Osteocyte (in vitro differentiated cells): ENCODE measurements at regions not wholly inside any gene's neighbourhood (a gene's known extent, or its start where the extent isn't known, plus 50 kb on each side); places are given as distances from the start of the nearest gene placed in this dataset.

ENCODE experiments used
- DNase-seq: peaks from one replicate; pipeline ENCODE4 v3.0.0; 2021; ENCODE audit warnings: mixed read lengths; ENCODE audit not compliant: unreplicated experiment; ENCODE audit errors: extremely low spot score
- H3K27ac Mint-ChIP-seq: one replicate; pipeline ENCODE4 v1.8.0; 2021; ENCODE audit warnings: mild to moderate bottlenecking, mixed read lengths; ENCODE audit not compliant: unreplicated experiment
- H3K27me3 Mint-ChIP-seq: one replicate; pipeline ENCODE4 v1.8.0; 2021; ENCODE audit warnings: mixed read lengths; ENCODE audit not compliant: unreplicated experiment
- H3K36me3 Mint-ChIP-seq: one replicate; pipeline ENCODE4 v1.8.0; 2021; ENCODE audit warnings: mixed read lengths; ENCODE audit not compliant: unreplicated experiment
- H3K4me1 Mint-ChIP-seq: one replicate; pipeline ENCODE4 v1.8.0; 2021; ENCODE audit warnings: mixed read lengths; ENCODE audit not compliant: unreplicated experiment
- H3K4me3 Mint-ChIP-seq: one replicate; pipeline ENCODE4 v1.8.0; 2021; ENCODE audit warnings: mild to moderate bottlenecking, moderate library complexity, mixed read lengths; ENCODE audit not compliant: unreplicated experiment
- H3K9me3 Mint-ChIP-seq: one replicate; pipeline ENCODE4 v1.8.0; 2021; ENCODE audit warnings: mixed read lengths; ENCODE audit not compliant: unreplicated experiment
- TF ChIP-seq, protein P1 (sequence below): fragments of 200-600 bp; sonication (generic); IDR thresholded peaks from 2 replicates; pipeline ENCODE4 v1.5.0; 2021; ENCODE audit warnings: antibody characterized with exemption, mild to moderate bottlenecking, moderate library complexity

DNA sequence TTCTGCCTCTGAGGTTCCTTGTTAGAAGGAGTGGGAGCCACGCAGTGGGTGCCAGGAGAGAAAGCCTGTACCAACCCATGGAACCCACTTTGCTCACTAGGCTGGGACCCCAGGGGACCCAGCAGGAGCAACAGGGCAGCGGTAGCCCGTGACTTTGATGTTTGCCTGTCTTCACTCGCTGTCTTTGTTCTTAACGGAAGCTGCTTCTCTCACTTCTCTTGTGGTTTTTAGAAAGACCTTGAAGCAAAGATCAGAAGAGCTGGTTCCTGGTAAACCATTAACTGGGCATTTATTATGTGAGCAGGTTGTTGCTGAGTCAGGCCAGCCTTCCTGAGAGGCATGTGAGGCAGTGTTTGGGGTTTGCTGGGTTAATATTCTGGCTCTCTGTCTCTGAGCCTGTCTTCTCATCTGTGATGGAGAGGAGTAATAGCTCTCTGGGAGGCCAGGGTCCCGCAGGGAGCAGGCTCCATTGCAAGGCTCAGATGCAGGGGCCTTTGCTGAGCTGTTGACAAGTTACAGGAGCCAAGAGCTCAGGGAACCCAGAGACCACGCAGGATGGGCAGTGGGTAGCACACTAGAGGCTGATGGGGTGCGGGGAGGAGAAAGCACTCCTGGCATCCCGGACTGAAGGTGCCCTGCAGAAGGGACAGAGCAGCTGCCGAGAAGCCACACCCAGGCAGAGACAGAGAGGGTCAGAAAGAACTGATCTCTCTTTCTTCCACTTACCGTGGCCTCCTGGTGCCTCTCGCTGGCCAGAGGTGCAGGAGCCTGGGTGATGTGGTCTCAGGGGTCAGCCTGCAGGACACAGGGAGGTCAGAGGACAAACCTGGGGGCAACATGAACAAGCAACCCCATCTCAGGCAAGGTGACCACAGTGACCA is 367.5 kb upstream of the C1orf174 start:
- no peaks in the 10 kb centered on the region for H3K36me3 Mint-ChIP-seq
- H3K4me1 Mint-ChIP-seq: no peaks in the 10 kb centered on the region
- H3K27ac Mint-ChIP-seq: no peak overlapping the region
- H3K27me3 Mint-ChIP-seq: no peaks in the 10 kb centered on the region
- H3K9me3 Mint-ChIP-seq: peaks cover 54% of the 10 kb centered on the region
- H3K4me3 Mint-ChIP-seq: no peak overlapping the region
- no peak for DNase-seq
- TF ChIP-seq, protein P1, sequence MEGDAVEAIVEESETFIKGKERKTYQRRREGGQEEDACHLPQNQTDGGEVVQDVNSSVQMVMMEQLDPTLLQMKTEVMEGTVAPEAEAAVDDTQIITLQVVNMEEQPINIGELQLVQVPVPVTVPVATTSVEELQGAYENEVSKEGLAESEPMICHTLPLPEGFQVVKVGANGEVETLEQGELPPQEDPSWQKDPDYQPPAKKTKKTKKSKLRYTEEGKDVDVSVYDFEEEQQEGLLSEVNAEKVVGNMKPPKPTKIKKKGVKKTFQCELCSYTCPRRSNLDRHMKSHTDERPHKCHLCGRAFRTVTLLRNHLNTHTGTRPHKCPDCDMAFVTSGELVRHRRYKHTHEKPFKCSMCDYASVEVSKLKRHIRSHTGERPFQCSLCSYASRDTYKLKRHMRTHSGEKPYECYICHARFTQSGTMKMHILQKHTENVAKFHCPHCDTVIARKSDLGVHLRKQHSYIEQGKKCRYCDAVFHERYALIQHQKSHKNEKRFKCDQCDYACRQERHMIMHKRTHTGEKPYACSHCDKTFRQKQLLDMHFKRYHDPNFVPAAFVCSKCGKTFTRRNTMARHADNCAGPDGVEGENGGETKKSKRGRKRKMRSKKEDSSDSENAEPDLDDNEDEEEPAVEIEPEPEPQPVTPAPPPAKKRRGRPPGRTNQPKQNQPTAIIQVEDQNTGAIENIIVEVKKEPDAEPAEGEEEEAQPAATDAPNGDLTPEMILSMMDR: no peak

DNA sequence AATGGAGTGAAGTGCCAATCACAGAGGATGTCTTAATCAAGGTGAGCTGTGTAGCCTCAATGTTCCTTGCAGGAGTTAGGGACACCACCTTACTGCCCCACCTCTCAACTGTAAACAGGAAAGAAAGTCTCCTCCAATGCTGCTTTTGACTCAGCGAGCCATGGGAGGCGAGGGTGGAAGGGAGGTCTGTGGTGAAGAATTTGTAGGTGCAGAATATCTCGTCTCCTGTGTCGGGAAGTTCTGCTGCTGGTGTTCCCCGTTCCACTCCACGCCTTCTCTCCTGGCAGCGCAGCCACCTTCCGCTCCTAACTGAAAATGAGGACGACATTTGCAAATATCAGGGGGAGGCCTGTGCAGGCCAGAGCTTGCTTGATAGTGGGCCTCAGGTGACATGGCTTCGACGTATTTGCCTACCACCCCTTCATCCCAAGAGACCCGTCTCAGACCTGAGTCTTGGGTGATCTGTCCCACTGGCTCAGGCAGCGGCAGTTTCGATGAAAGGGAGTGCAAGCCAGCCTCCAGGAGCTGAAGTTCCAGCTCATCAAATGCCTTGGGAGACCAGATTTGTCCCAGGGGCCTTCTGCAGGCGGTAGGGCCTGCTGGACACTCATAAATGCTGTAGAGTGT is 368.3 kb upstream of the C1orf174 start:
- Mint-ChIP-seq H3K9me3 (peaks cover 55% of the 10 kb centered on the region), H3K27me3 (no peaks in the 10 kb centered on the region), H3K4me3 (no peak overlapping the region), H3K4me1 (no peaks in the 10 kb centered on the region), H3K36me3 (no peaks in the 10 kb centered on the region), H3K27ac (no peak overlapping the region)
- DNase-seq: no peak
- TF ChIP-seq, protein P1: no peak

DNA sequence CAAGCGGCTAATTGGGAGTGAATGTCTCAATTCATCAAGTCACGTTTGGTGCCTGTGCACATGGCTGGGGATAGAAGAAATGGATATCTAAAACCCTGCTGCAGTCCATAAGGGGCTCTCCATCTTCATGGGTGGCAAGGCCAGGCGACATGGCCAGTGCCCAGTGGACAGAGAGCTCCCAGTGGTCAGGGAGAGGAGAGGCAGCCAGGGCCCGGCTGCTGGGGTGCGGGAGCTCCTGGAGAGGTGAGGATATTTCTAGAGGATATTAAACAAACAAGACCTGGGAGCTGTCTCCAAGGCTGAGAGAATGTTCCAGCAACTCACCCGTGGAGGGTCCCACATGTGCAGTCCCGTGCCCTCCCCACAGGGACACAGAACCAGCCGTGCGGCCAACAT is 368.8 kb upstream of the C1orf174 start:
- DNase-seq: no peak
- no peak overlapping the region for H3K4me3 Mint-ChIP-seq
- peaks cover 51% of the 10 kb centered on the region for H3K9me3 Mint-ChIP-seq
- H3K4me1 Mint-ChIP-seq: no peaks in the 10 kb centered on the region
- H3K27me3 Mint-ChIP-seq: no peaks in the 10 kb centered on the region
- TF ChIP-seq, protein P1: no peak
- no peak overlapping the region for H3K27ac Mint-ChIP-seq
- no peaks in the 10 kb centered on the region for H3K36me3 Mint-ChIP-seq

DNA sequence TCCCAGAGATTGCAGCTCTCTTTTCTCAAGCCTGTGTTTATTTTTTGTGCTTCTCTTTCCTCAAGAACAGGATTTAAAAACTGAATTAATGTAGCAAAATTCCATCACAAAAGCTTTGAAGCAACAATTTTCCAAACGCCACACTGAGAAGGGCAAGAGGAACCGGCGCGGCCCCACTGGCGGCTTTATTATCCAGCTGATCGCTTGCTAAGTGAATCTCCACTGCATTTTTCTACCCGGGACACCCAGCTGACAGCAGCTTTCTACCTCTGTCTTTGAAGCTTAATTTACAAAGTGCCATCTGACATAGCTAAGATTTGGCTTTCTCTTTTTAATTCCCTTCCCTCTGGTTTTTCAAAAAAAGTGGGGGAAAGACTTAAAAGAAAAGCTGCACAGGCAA is 369.3 kb upstream of the C1orf174 start:
- TF ChIP-seq, protein P1: no peak
- no peak for DNase-seq
- no peaks in the 10 kb centered on the region for H3K4me1 Mint-ChIP-seq
- no peak overlapping the region for H3K27ac Mint-ChIP-seq
- no peak overlapping the region for H3K4me3 Mint-ChIP-seq
- H3K27me3 Mint-ChIP-seq: no peaks in the 10 kb centered on the region
- H3K36me3 Mint-ChIP-seq: no peaks in the 10 kb centered on the region
- H3K9me3 Mint-ChIP-seq: peaks cover 47% of the 10 kb centered on the region

DNA sequence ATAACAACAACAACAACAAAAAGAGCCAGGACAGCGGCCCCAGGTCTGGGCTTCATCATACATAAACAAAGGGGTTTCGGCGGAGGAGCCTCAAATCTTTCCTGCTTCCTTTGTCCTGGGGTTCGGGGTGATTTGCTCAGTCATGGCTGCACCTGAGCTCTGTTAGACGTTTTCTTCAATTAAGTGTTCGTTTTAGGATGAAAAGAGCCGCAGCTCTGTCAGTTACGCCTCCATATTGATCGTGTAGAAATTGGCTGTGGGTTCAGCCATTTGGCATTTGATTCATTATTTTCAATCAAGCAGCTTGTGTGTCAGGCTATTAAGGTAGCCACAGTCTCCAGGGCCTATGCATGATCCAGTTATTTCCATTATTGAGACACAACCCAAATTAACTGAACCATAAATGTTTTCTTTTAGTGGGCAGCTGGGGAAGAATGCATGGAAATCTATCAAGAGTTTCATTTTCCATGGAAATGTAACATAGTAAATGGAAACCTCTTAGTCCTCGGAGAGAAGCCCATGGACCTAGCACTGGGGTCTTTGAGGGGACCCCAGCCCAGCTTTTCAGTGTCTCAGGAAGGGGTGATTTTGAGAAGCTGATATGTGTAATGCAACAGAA is 370.0 kb upstream of the C1orf174 start:
- no peak overlapping the region for H3K4me3 Mint-ChIP-seq
- no peaks in the 10 kb centered on the region for H3K36me3 Mint-ChIP-seq
- H3K9me3 Mint-ChIP-seq: peaks cover 42% of the 10 kb centered on the region
- TF ChIP-seq, protein P1: no peak
- H3K27ac Mint-ChIP-seq: no peak overlapping the region
- H3K27me3 Mint-ChIP-seq: no peaks in the 10 kb centered on the region
- no peaks in the 10 kb centered on the region for H3K4me1 Mint-ChIP-seq
- DNase-seq: no peak
